Heart right ventricle (tissue), 16 donors: ENCODE measurements at regions not wholly inside any gene's neighbourhood (a gene's known extent, or its start where the extent isn't known, plus 50 kb on each side); places are given as distances from the start of the nearest gene placed in this dataset.

Experiments used
- ATAC-seq, 8 donors: fragments of 200-7000 bp; cut with Tn5 transposase; one replicate each; pipeline ENCODE4 v1.9.1; 2020; ENCODE audit warnings: mild to moderate bottlenecking in 8 of 8, moderate library complexity in 8 of 8, moderate number of reproducible peaks in 1 of 8
- DNase-seq, 2 donors: peaks; one replicate each; pipeline ENCODE4 v3.0.0-alpha.2; 2020
- H3K27ac ChIP-seq, 10 donors: fragments of 200-600 bp; sonication (generic) in 2 of 10; one replicate each; pipeline versions ENCODE4 v1.5.0 to v1.8.0; 2020 to 2022; ENCODE audit warnings: mild to moderate bottlenecking in 3 of 10
- H3K27me3 ChIP-seq, 7 donors: fragments of 200-600 bp; one replicate each; pipeline ENCODE4 v1.8.0; 2021 to 2022; ENCODE audit warnings: mild to moderate bottlenecking in 2 of 7
- H3K36me3 ChIP-seq, 9 donors: fragments of 200-600 bp; sonication (generic) in 1 of 9; one replicate each; pipeline versions ENCODE4 v1.5.0 to v1.8.0; 2020 to 2022; ENCODE audit warnings: mild to moderate bottlenecking in 2 of 9
- H3K4me1 ChIP-seq, 9 donors: fragments of 200-600 bp; sonication (generic) in 1 of 9; one replicate each; pipeline versions ENCODE4 v1.5.0 to v1.8.0; 2020 to 2022; ENCODE audit warnings: mild to moderate bottlenecking in 4 of 9
- H3K4me3 ChIP-seq, 10 donors: fragments of 200-600 bp; sonication (generic) in 2 of 10; one replicate each; pipeline versions ENCODE4 v1.5.0 to v1.8.0; 2020 to 2022; ENCODE audit warnings: mild to moderate bottlenecking in 7 of 10, moderate library complexity in 2 of 10
- H3K9me3 ChIP-seq, 11 donors: fragments of 200-600 bp in 10 of 11; sonication (generic) in 2 of 11; one replicate each; pipeline versions ENCODE4 v1.5.0 to v1.8.0; 2013 to 2022; ENCODE audit warnings: mild to moderate bottlenecking in 2 of 11, control low read depth in 1 of 11, moderate library complexity in 1 of 11
- CTCF ChIP-seq, 9 donors: fragments of 200-600 bp; sonication (generic) in 2 of 9; IDR thresholded peaks; one replicate each; pipeline versions ENCODE4 v1.5.0 to v1.8.0; 2021 to 2022; ENCODE audit warnings: antibody characterized with exemption in 9 of 9, mild to moderate bottlenecking in 5 of 9, moderate library complexity in 1 of 9
- WGBS, 2 donors: extraction: QIAGEN DNeasy Blood & Tissue Kit; methylation state at CpG; one replicate each; pipeline ENCODE4 v1.1.7; 2013; ENCODE audit warnings: inconsistent platforms in 1 of 2; 5-methylcytosine and 5-hydroxymethylcytosine counted together
- intact Hi-C, 10 donors: fragments of 100-400 bp; cut with DNase I; formaldehyde crosslinking; loops; one replicate each; pipeline versions ENCODE4 v1.11.1 to v1.14.2; 2022
- donor health status: Arrhythmogenic right ventricular cardiomyopathy.
- donor health status: ischemic (EF 13 %, LVEDD 7.1; RV severe dilation, severe dysfunction).
- donor health status: healthy with polysubstance abuse.
- donor health status: DM: no; HTN: yes; CAD: no.
- donor health status: DM: no; HTN: no; CAD: no.
- donor health status: ischemic (EF 25% LVEDD 6.9; RV normal size, moderate dysfunction).
- donor health status: ischemic (EF 25% LVEDD 5.7; RV mildly dilated, moderate dysfunction).
- donor health status: healthy.
- donor health status: DM: yes; HTN: yes; CAD: no.
- donor health status: Ischemic cardiomyopathy.
- donor health status: ischemic (EF 35%, LVEDD 5.7; RV mildly dilated, moderate dysfunction).
- donor health status: nonischemic (EF 11% LVEDD 7.7; RV severe dilation, severe dysfunction).
- donor health status: DM: yes; HTN: yes; CAD: no.
- donor health status: PGD.
- donor health status: ischemic (EF 29% LVEDD 5.4; RV normal size, mild dysfunction).
- donor health status: nonischemic (EF 23%, LVEDD 6.1; RV moderate dilation, normal function).

GRCh38 chr22:49044091-49044490, 783.6 kb downstream of the BRD1 start:
- DNase-seq = no peak
- H3K4me1 ChIP-seq = no peaks in the 10 kb centered on the region
- ATAC-seq = no peak
- no peaks in the 10 kb centered on the region for H3K36me3 ChIP-seq
- no peak overlapping the region for H3K27ac ChIP-seq
- TF ChIP-seq CTCF (IDR thresholded peaks at IDR 0.05) = no peak
- peaks cover 0 to 64% (median 38%) of the 10 kb centered on the region in 7 donors for H3K27me3 ChIP-seq
- no peaks in the 10 kb centered on the region for H3K9me3 ChIP-seq
- H3K4me3 ChIP-seq = no peak overlapping the region
- 75 to 82% methylated on average over 16 of the region's 16 CpGs for WGBS, 2 donors
- intact Hi-C loops = loop anchor here in 4 of 10 donors (10.0 kb wide), 3 partner anchors 261 to 681 kb away; no protein-coding TSS in a partner anchor

- ATAC-seq = no peak
- Histone ChIP-seq H3K36me3 (no peaks in the 10 kb centered on the region), H3K4me3 (no peak overlapping the region), H3K4me1 (no peaks in the 10 kb centered on the region), H3K27me3 (peaks cover 0 to 61% (median 32%) of the 10 kb centered on the region in 7 donors), H3K27ac (no peak overlapping the region), H3K9me3 (no peaks in the 10 kb centered on the region)
- DNase-seq = no peak
- intact Hi-C loops = loop anchor here in 4 of 10 donors (10.0 kb wide), 3 partner anchors 262 to 682 kb away; no protein-coding TSS in a partner anchor
- 68 to 71% methylated on average over 28 of the region's 28 CpGs for WGBS, 2 donors
- no peak for TF ChIP-seq CTCF (IDR thresholded peaks at IDR 0.05)
Measured at GRCh38 chr22:49042877-49043859, 784.5 kb downstream of the BRD1 start.

GRCh38 chr22:49042066-49042465, 785.6 kb downstream of the BRD1 start:
- Histone ChIP-seq H3K27me3 (peaks cover 0 to 61% (median 31%) of the 10 kb centered on the region in 7 donors), H3K4me3 (no peak overlapping the region), H3K9me3 (no peaks in the 10 kb centered on the region), H3K4me1 (no peaks in the 10 kb centered on the region), H3K27ac (no peak overlapping the region), H3K36me3 (no peaks in the 10 kb centered on the region)
- WGBS, 2 donors = 76% methylated on average over 6 of the region's 6 CpGs
- intact Hi-C loops = loop anchor here in 4 of 10 donors (10.0 kb wide), 3 partner anchors 263 to 683 kb away; no protein-coding TSS in a partner anchor
- ATAC-seq = no peak
- no peak for TF ChIP-seq CTCF (IDR thresholded peaks at IDR 0.05)
- DNase-seq = no peak

- no peaks in the 10 kb centered on the region for H3K9me3 ChIP-seq
- H3K27ac ChIP-seq = no peak overlapping the region
- H3K4me1 ChIP-seq = no peaks in the 10 kb centered on the region
- H3K36me3 ChIP-seq = no peaks in the 10 kb centered on the region
- WGBS, 2 donors = 79 to 86% methylated on average over 20 of the region's 20 CpGs
- H3K27me3 ChIP-seq = peaks cover 0 to 53% (median 24%) of the 10 kb centered on the region in 7 donors
- no peak overlapping the region for H3K4me3 ChIP-seq
- TF ChIP-seq CTCF (IDR thresholded peaks at IDR 0.05) = no peak
- intact Hi-C loops = loop anchor here in 4 of 10 donors (10.0 kb wide), 3 partner anchors 264 to 684 kb away; no protein-coding TSS in a partner anchor
- ATAC-seq = no peak
- DNase-seq = no peak
Measured at GRCh38 chr22:49040754-49041467, 786.8 kb downstream of the BRD1 start.
